Endodermal cell (in vitro differentiated cells): ENCODE measurements at regions not wholly inside any gene's neighbourhood (a gene's known extent, or its start where the extent isn't known, plus 50 kb on each side); places are given as distances from the start of the nearest gene placed in this dataset.

Source experiments
- DNase-seq: peaks from one replicate; pipeline ENCODE4 v3.0.0-alpha.2; 2017
- H3K27ac ChIP-seq: 2 replicates; pipeline ENCODE4 v1.5.1; 2013; ENCODE audit warnings: mild to moderate bottlenecking, low read depth, low read length, moderate library complexity
- H3K27me3 ChIP-seq: 2 replicates; pipeline ENCODE4 v1.6.1; 2013; ENCODE audit warnings: mild to moderate bottlenecking, low read length, moderate library complexity; ENCODE audit not compliant: insufficient read depth, control insufficient read depth, poor library complexity, severe bottlenecking
- H3K36me3 ChIP-seq: 2 replicates; pipeline ENCODE4 v1.7.0; 2013; ENCODE audit warnings: mild to moderate bottlenecking, low read length, moderate library complexity; ENCODE audit not compliant: control insufficient read depth, insufficient read depth
- H3K4me1 ChIP-seq: one replicate; pipeline ENCODE4 v1.7.0; 2013; ENCODE audit warnings: low read length; ENCODE audit not compliant: control insufficient read depth, insufficient read depth
- H3K4me3 ChIP-seq: 2 replicates; pipeline ENCODE4 v1.5.1; 2013; ENCODE audit warnings: mild to moderate bottlenecking, low read length, moderate library complexity
- H3K9ac ChIP-seq: 2 replicates; pipeline ENCODE4 v1.6.1; 2013; ENCODE audit warnings: mild to moderate bottlenecking, low read length, moderate library complexity; ENCODE audit not compliant: poor library complexity, severe bottlenecking; ENCODE audit errors: extremely low read depth
- H3K9me3 ChIP-seq: 2 replicates; pipeline ENCODE4 v1.6.1; 2013; ENCODE audit warnings: mild to moderate bottlenecking, low read length, moderate library complexity; ENCODE audit not compliant: control insufficient read depth
- H3K27ac Mint-ChIP-seq: 2 replicates; pipeline ENCODE4 v1.8.0; 2020; ENCODE audit warnings: mixed read lengths
- H3K27me3 Mint-ChIP-seq: 2 replicates; pipeline ENCODE4 v1.8.0; 2021; ENCODE audit warnings: mild to moderate bottlenecking, mixed read lengths; ENCODE audit not compliant: insufficient read depth
- H3K36me3 Mint-ChIP-seq: 2 replicates; pipeline ENCODE4 v1.8.0; 2020; ENCODE audit warnings: low read depth, mixed read lengths
- H3K4me1 Mint-ChIP-seq: 2 replicates; pipeline ENCODE4 v1.8.0; 2020; ENCODE audit warnings: mixed read lengths
- H3K4me3 Mint-ChIP-seq: 2 replicates; pipeline ENCODE4 v1.8.0; 2020; ENCODE audit warnings: mild to moderate bottlenecking, moderate library complexity, mixed read lengths
- H3K9me3 Mint-ChIP-seq: 2 replicates; pipeline ENCODE4 v1.8.0; 2020; ENCODE audit warnings: mild to moderate bottlenecking, mixed read lengths
- WGBS, 2 experiments: methylation state at CpG; one replicate each; pipeline versions ENCODE4 v1.1.5 to v1.1.7; 2013; ENCODE audit warnings: missing lambda C conversion rate in 2 of 2, mixed read lengths in 1 of 2; ENCODE audit not compliant: insufficient coverage in 1 of 2, insufficient read length in 1 of 2; 5-methylcytosine and 5-hydroxymethylcytosine counted together
- TF ChIP-seq, protein P1 (sequence below): fragments of 200-600 bp; sonication (generic); conservative IDR thresholded peaks from 2 replicates; pipeline ENCODE4 v1.5.0; 2021; ENCODE audit warnings: antibody characterized with exemption, mild to moderate bottlenecking

DNA sequence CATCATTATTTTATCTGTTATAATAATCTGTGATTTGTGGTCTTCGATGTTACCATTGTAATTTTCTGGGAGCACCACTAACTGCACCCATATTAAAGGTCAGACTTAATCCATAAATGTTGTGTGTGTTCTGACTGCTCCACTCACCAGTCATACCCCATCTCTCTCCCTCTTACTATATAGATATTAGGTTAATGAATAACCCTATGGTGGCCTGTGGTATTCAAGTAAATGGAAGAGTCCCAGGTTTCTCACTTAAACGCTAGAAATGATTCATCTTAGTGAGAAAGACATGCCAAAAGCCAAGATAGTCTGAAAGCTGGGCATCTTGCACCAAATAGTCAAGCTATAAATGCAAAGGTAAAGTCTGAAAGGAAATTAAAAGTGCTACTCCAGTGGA is 1358.5 kb downstream of the ROBO2 start:
- Mint-ChIP-seq H3K9me3 (peaks cover 2% of the 10 kb centered on the region), H3K27me3 (no peaks in the 10 kb centered on the region), H3K27ac (no peak overlapping the region), H3K4me3 (no peak overlapping the region), H3K36me3 (no peaks in the 10 kb centered on the region), H3K4me1 (no peaks in the 10 kb centered on the region)
- DNase-seq = no peak
- TF ChIP-seq, protein P1, sequence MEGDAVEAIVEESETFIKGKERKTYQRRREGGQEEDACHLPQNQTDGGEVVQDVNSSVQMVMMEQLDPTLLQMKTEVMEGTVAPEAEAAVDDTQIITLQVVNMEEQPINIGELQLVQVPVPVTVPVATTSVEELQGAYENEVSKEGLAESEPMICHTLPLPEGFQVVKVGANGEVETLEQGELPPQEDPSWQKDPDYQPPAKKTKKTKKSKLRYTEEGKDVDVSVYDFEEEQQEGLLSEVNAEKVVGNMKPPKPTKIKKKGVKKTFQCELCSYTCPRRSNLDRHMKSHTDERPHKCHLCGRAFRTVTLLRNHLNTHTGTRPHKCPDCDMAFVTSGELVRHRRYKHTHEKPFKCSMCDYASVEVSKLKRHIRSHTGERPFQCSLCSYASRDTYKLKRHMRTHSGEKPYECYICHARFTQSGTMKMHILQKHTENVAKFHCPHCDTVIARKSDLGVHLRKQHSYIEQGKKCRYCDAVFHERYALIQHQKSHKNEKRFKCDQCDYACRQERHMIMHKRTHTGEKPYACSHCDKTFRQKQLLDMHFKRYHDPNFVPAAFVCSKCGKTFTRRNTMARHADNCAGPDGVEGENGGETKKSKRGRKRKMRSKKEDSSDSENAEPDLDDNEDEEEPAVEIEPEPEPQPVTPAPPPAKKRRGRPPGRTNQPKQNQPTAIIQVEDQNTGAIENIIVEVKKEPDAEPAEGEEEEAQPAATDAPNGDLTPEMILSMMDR = no peak
- no peak overlapping the region for H3K27ac ChIP-seq
- 95 to 100% methylated on average over 1 to 2 of the region's 2 CpGs for WGBS, 2 experiments
- no peaks in the 10 kb centered on the region for H3K27me3 ChIP-seq
- no peak overlapping the region for H3K9ac ChIP-seq
- H3K36me3 ChIP-seq = no peaks in the 10 kb centered on the region
- no peaks in the 10 kb centered on the region for H3K9me3 ChIP-seq
- no peaks in the 10 kb centered on the region for H3K4me1 ChIP-seq
- H3K4me3 ChIP-seq = no peak overlapping the region

DNA sequence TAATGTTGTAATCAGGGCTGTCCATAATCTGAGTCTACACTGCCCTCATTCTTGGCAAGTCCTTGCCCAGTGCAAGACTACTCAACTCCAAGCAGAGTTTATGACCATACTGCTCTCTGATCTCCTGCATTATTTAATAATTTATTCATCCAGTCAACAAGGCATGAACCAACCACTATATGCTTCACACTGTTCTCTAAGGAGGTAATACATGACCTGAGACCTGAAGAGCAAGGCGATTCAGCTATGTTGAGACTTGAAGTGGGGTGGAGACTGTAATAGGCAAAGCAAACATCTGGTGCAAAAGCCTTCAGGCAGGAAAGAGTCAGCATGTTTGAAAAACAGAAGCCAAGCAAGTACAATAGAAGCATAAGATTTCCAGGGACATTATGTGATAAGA is 1362.8 kb downstream of the ROBO2 start:
- H3K4me3 Mint-ChIP-seq = no peak overlapping the region
- H3K27me3 Mint-ChIP-seq = no peaks in the 10 kb centered on the region
- no peak for DNase-seq
- Histone ChIP-seq H3K9ac (no peak overlapping the region), H3K27me3 (no peaks in the 10 kb centered on the region), H3K4me1 (no peaks in the 10 kb centered on the region), H3K36me3 (no peaks in the 10 kb centered on the region), H3K27ac (no peak overlapping the region), H3K9me3 (no peaks in the 10 kb centered on the region), H3K4me3 (no peak overlapping the region)
- H3K4me1 Mint-ChIP-seq = no peaks in the 10 kb centered on the region
- H3K9me3 Mint-ChIP-seq = no peaks in the 10 kb centered on the region
- WGBS, 2 experiments = 67 to 83% methylated on average over 1 of the region's 1 CpG
- TF ChIP-seq, protein P1 = no peak
- no peak overlapping the region for H3K27ac Mint-ChIP-seq
- H3K36me3 Mint-ChIP-seq = no peaks in the 10 kb centered on the region

DNA sequence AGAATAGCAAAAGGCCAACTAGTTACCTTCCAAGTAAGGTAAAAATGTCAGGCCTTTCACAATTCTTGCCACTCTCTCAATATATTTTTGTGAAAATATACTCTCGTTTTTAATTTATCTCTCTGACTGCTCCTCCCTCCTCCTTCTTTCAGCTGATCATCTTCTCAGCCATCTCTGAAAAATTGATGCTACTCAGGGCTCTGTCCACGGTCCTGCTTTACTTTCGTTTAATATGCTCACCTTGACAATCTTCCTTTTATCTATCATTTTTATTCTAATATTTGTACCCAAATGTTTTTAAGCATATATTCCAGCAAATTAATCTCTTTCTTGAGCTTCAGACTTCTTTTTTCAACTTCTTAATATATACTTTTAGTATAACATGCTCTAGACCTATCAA is 1362.1 kb downstream of the ROBO1 start:
- Histone ChIP-seq H3K9me3 (no peaks in the 10 kb centered on the region), H3K27me3 (no peaks in the 10 kb centered on the region), H3K27ac (no peak overlapping the region), H3K9ac (no peak overlapping the region), H3K4me3 (no peak overlapping the region), H3K36me3 (no peaks in the 10 kb centered on the region), H3K4me1 (no peaks in the 10 kb centered on the region)
- no peak overlapping the region for H3K4me3 Mint-ChIP-seq
- DNase-seq = no peak
- WGBS, 2 experiments = 85 to 97% methylated on average over 3 of the region's 3 CpGs
- no peaks in the 10 kb centered on the region for H3K36me3 Mint-ChIP-seq
- no peak overlapping the region for H3K27ac Mint-ChIP-seq
- TF ChIP-seq, protein P1 = no peak
- no peaks in the 10 kb centered on the region for H3K4me1 Mint-ChIP-seq
- no peaks in the 10 kb centered on the region for H3K9me3 Mint-ChIP-seq
- H3K27me3 Mint-ChIP-seq = no peaks in the 10 kb centered on the region
